ENCODE measurements at regions not wholly inside any gene's neighbourhood (a gene's known extent, or its start where the extent isn't known, plus 50 kb on each side); places are given as distances from the start of the nearest gene placed in this dataset.

DNA sequence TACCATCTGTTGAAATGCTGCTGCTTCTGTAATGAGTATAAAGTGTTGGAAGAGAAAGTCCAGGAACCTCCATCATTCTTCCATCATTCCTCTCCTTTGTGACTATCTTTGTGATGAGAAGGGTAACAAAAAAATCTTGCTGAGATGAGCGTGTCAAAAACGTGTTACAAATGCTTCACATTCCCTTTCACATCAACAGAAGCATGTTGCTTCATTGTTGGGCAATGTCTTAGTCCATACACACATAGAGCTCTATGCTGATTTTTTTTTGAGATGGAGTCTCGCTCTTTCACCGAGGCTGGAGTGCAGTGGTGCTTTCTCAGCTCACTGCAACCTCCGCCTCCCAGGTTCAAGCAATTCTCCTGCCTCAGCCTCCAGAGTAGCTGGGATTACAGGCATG is 114.1 kb upstream of the ESR1 start:
- TF ChIP-seq, protein P1, sequence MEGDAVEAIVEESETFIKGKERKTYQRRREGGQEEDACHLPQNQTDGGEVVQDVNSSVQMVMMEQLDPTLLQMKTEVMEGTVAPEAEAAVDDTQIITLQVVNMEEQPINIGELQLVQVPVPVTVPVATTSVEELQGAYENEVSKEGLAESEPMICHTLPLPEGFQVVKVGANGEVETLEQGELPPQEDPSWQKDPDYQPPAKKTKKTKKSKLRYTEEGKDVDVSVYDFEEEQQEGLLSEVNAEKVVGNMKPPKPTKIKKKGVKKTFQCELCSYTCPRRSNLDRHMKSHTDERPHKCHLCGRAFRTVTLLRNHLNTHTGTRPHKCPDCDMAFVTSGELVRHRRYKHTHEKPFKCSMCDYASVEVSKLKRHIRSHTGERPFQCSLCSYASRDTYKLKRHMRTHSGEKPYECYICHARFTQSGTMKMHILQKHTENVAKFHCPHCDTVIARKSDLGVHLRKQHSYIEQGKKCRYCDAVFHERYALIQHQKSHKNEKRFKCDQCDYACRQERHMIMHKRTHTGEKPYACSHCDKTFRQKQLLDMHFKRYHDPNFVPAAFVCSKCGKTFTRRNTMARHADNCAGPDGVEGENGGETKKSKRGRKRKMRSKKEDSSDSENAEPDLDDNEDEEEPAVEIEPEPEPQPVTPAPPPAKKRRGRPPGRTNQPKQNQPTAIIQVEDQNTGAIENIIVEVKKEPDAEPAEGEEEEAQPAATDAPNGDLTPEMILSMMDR (IDR thresholded peaks at IDR 0.05; ENCODE audit: insufficient read depth, low read length, poor library complexity, severe bottlenecking) = no peak
- no peak for TF ChIP-seq EZH2phosphoT487 (conservative IDR thresholded peaks at IDR 0.05; ENCODE audit: low read length)

Data from SU-DHL-6 (cell line).